Lower leg skin (tissue), 4 donors: ENCODE measurements at regions not wholly inside any gene's neighbourhood (a gene's known extent, or its start where the extent isn't known, plus 50 kb on each side); places are given as distances from the start of the nearest gene placed in this dataset.

ENCODE experiments used
- DNase-seq, 2 donors: peaks; one replicate each; pipeline ENCODE4 v3.0.0-alpha.2; 2019; ENCODE audit warnings: low spot score in 2 of 2
- H3K4me3 ChIP-seq: fragments of 200-600 bp; sonication (generic); 2 replicates; pipeline ENCODE4 v1.5.1; 2017; ENCODE audit warnings: mild to moderate bottlenecking, low read depth; ENCODE audit not compliant: poor library complexity, severe bottlenecking
- POLR2A ChIP-seq, 2 donors: fragments of 450-650 bp; IDR thresholded peaks; one replicate each; pipeline ENCODE4 v1.6.1; 2016 to 2017; ENCODE audit warnings: antibody characterized with exemption in 2 of 2, mild to moderate bottlenecking in 1 of 2, moderate library complexity in 1 of 2
- WGBS, 2 donors: methylation state at CpG; one replicate each; pipeline ENCODE4 v1.1.5; 2018; 5-methylcytosine and 5-hydroxymethylcytosine counted together
- intact Hi-C: fragments of 100-400 bp; cut with DNase I; formaldehyde crosslinking; loops from one replicate; pipeline ENCODE4 v1.15.0; 2023; ENCODE audit warnings: low total_unique reads
- TF ChIP-seq, protein P1 (sequence below), 3 donors: fragments of 450-650 bp; IDR thresholded peaks; one replicate each; pipeline ENCODE4 v1.5.1; 2016; ENCODE audit warnings: antibody characterized with exemption in 3 of 3, mild to moderate bottlenecking in 3 of 3, moderate library complexity in 2 of 3

DNA sequence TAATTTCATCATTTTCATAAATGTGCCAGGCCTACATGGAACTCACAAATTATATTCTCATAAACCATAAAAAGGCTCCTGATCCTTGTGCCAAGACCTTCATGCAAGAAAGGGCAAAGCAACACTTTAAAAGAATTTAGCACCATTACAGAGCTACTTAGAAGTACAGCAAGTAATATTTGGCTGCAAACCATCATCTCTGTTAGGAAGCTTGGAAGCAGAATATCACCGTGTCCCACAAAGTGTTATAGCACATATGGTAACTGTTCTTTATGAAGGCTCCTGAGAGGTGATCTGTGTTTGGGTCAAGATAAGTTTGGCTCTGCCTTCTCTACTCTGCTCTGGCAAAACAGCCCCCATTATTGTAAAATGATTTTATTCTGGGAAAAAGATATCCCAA is 59.7 kb upstream of the KCNJ3 start:
- no peak for TF ChIP-seq POLR2A (IDR thresholded peaks at IDR 0.05)
- TF ChIP-seq, protein P1, sequence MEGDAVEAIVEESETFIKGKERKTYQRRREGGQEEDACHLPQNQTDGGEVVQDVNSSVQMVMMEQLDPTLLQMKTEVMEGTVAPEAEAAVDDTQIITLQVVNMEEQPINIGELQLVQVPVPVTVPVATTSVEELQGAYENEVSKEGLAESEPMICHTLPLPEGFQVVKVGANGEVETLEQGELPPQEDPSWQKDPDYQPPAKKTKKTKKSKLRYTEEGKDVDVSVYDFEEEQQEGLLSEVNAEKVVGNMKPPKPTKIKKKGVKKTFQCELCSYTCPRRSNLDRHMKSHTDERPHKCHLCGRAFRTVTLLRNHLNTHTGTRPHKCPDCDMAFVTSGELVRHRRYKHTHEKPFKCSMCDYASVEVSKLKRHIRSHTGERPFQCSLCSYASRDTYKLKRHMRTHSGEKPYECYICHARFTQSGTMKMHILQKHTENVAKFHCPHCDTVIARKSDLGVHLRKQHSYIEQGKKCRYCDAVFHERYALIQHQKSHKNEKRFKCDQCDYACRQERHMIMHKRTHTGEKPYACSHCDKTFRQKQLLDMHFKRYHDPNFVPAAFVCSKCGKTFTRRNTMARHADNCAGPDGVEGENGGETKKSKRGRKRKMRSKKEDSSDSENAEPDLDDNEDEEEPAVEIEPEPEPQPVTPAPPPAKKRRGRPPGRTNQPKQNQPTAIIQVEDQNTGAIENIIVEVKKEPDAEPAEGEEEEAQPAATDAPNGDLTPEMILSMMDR (IDR thresholded peaks at IDR 0.05): no peak
- intact Hi-C loops: no loop called here
- 37 to 41% methylated on average over 1 of the region's 1 CpG for WGBS, 2 donors
- no peak for DNase-seq
- no peak overlapping the region for H3K4me3 ChIP-seq

DNA sequence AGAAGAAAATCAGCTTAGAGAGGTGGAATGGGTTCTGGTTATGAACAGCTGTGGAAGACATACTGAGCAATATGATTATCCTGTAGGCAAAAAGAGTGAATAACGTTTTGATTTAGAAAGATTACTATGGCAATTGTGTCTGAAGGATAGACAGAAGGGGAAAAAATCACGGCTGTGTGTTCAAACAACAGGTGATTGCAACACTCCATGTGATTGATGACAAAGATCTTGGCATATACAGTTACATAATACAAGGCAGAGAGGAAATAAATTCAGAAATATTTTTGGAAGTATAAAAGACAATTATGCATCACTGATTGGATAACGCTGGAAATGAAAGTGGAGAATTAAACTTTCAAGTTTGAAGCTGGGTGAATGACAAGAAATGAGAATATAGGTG is 58.5 kb upstream of the KCNJ3 start:
- no peak overlapping the region for H3K4me3 ChIP-seq
- 50 to 58% methylated on average over 3 of the region's 3 CpGs for WGBS, 2 donors
- no peak for DNase-seq
- intact Hi-C loops: no loop called here
- TF ChIP-seq, protein P1 (IDR thresholded peaks at IDR 0.05): no peak
- TF ChIP-seq POLR2A (IDR thresholded peaks at IDR 0.05): no peak
